ENCODE measurements at regions not wholly inside any gene's neighbourhood (a gene's known extent, or its start where the extent isn't known, plus 50 kb on each side); places are given as distances from the start of the nearest gene placed in this dataset.

GRCh38 chr14:22410497-22410896 lies 178.5 kb downstream of the DAD1 start:
- TF ChIP-seq TAF1 (IDR thresholded peaks at IDR 0.05; ENCODE audit: low read depth) (no peak), ZBTB7A (IDR thresholded peaks at IDR 0.05; ENCODE audit: low read depth) (no peak), FOXM1 (IDR thresholded peaks at IDR 0.05; ENCODE audit: borderline replicate concordance, low read depth) (no peak), EP300 (IDR thresholded peaks at IDR 0.05; ENCODE audit: borderline replicate concordance) (no peak), NFIC (IDR thresholded peaks at IDR 0.05) (no peak), REST (IDR thresholded peaks at IDR 0.05; ENCODE audit: low read depth) (no peak), TEAD4 (IDR thresholded peaks at IDR 0.05) (no peak), MAX (IDR thresholded peaks at IDR 0.05) (no peak), EGR1 (IDR thresholded peaks at IDR 0.05) (no peak), CREB1 (IDR thresholded peaks at IDR 0.05; ENCODE audit: low read depth) (no peak), YY1 (IDR thresholded peaks at IDR 0.05; ENCODE audit: low read depth) (no peak)
